Activated CD8-positive, alpha-beta T cell treated with anti-CD3 and anti-CD28 coated beads for 36 hours (primary cell): ENCODE measurements at regions not wholly inside any gene's neighbourhood (a gene's known extent, or its start where the extent isn't known, plus 50 kb on each side); places are given as distances from the start of the nearest gene placed in this dataset.

Experiments
- ATAC-seq: fragments of 200-7000 bp; cut with Tn5 transposase; one replicate; pipeline ENCODE4 v1.10.0; 2021; ENCODE audit warnings: mild to moderate bottlenecking, moderate library complexity
- CTCF ChIA-PET: fragments of 350-600 bp; sonication (Branson Sonifier 250); formaldehyde crosslinking; loops from one replicate; lab custom pipeline; 2021; ENCODE audit warnings: antibody characterized with exemption; lab: Charles Lee
- POLR2A ChIA-PET: fragments of 350-600 bp; sonication (Branson Sonifier 250); formaldehyde crosslinking; loops from one replicate; lab custom pipeline; 2021; ENCODE audit warnings: antibody characterized with exemption; lab: Charles Lee
- DNase-seq: peaks from one replicate; pipeline ENCODE4 v3.0.0-alpha.2; 2020
- H3K27ac Mint-ChIP-seq: one replicate; pipeline ENCODE4 v1.8.0; 2021; ENCODE audit warnings: mild to moderate bottlenecking, mixed read lengths
- H3K27me3 Mint-ChIP-seq: one replicate; pipeline ENCODE4 v1.8.0; 2021; ENCODE audit warnings: mixed read lengths
- H3K36me3 Mint-ChIP-seq: one replicate; pipeline ENCODE4 v1.8.0; 2021; ENCODE audit warnings: low read depth, mixed read lengths
- H3K4me1 Mint-ChIP-seq: one replicate; pipeline ENCODE4 v1.8.0; 2021; ENCODE audit warnings: low read depth, mixed read lengths
- H3K4me3 Mint-ChIP-seq: one replicate; pipeline ENCODE4 v1.8.0; 2021; ENCODE audit warnings: mild to moderate bottlenecking, moderate library complexity, mixed read lengths
- H3K9me3 Mint-ChIP-seq: one replicate; pipeline ENCODE4 v1.8.0; 2021; ENCODE audit warnings: mixed read lengths
- CTCF ChIP-seq: fragments of 200-600 bp; IDR thresholded peaks from one replicate; pipeline ENCODE4 v1.8.0; 2022; ENCODE audit warnings: antibody characterized with exemption, mild to moderate bottlenecking
- intact Hi-C: fragments of 100-400 bp; cut with micrococcal nuclease; formaldehyde crosslinking; loops from one replicate; pipeline ENCODE4 v1.10.0; 2022

- ChIA-PET CTCF (no interaction called here), POLR2A (no interaction called here)
- H3K36me3 Mint-ChIP-seq: no peaks in the 10 kb centered on the region
- DNase-seq: no peak
- no peak for TF ChIP-seq CTCF
- intact Hi-C loops: no loop called here
- no peaks in the 10 kb centered on the region for H3K9me3 Mint-ChIP-seq
- H3K27ac Mint-ChIP-seq: no peak overlapping the region
- no peak overlapping the region for H3K4me3 Mint-ChIP-seq
- no peak for ATAC-seq
- H3K4me1 Mint-ChIP-seq: peaks cover 20% of the 10 kb centered on the region
- H3K27me3 Mint-ChIP-seq: peaks cover 25% of the 10 kb centered on the region
Observed at GRCh38 chr3:72452745-72453144, 395.5 kb downstream of the SHQ1 start.

GRCh38 chr3:72451841-72452240 lies 396.4 kb downstream of the SHQ1 start:
- DNase-seq (no peak), ATAC-seq (no peak)
- H3K36me3 Mint-ChIP-seq: no peaks in the 10 kb centered on the region
- H3K27me3 Mint-ChIP-seq: peaks cover 25% of the 10 kb centered on the region
- no peak overlapping the region for H3K27ac Mint-ChIP-seq
- peaks cover 20% of the 10 kb centered on the region for H3K4me1 Mint-ChIP-seq
- H3K9me3 Mint-ChIP-seq: no peaks in the 10 kb centered on the region
- TF ChIP-seq CTCF: no peak
- ChIA-PET CTCF (interaction anchor here (0.8 kb wide), 1 partner anchor 11 kb away, joined by 3 read pairs; no protein-coding TSS in a partner anchor), POLR2A (no interaction called here)
- intact Hi-C loops: no loop called here
- no peak overlapping the region for H3K4me3 Mint-ChIP-seq

- ATAC-seq (no peak), DNase-seq (no peak)
- Mint-ChIP-seq H3K27me3 (peaks cover 25% of the 10 kb centered on the region), H3K4me3 (no peak overlapping the region), H3K27ac (no peak overlapping the region), H3K9me3 (no peaks in the 10 kb centered on the region), H3K4me1 (peaks cover 16% of the 10 kb centered on the region), H3K36me3 (peaks cover 15% of the 10 kb centered on the region)
- no peak for TF ChIP-seq CTCF
- CTCF ChIA-PET: no interaction called here
- POLR2A ChIA-PET: no interaction called here
- intact Hi-C loops: loop anchor here (5.0 kb wide), 1 partner anchor 33 kb away; no protein-coding TSS in a partner anchor
Observed at GRCh38 chr3:72449551-72449950, 398.7 kb downstream of the SHQ1 start.

GRCh38 chr3:72448858-72449257 lies 399.4 kb downstream of the SHQ1 start:
- Mint-ChIP-seq H3K9me3 (no peaks in the 10 kb centered on the region), H3K4me1 (peaks cover 22% of the 10 kb centered on the region), H3K36me3 (peaks cover 22% of the 10 kb centered on the region), H3K4me3 (no peak overlapping the region), H3K27ac (no peak overlapping the region), H3K27me3 (peaks cover 23% of the 10 kb centered on the region)
- POLR2A ChIA-PET: interaction anchor here (2.4 kb wide), 1 partner anchor 22 kb away, joined by 8 read pairs; no protein-coding TSS in a partner anchor
- TF ChIP-seq CTCF: no peak
- ATAC-seq (no peak), DNase-seq (no peak)
- CTCF ChIA-PET: interaction anchor here (2.0 kb wide), 1 partner anchor 8 kb away, joined by 8 read pairs; no protein-coding TSS in a partner anchor
- intact Hi-C loops: loop anchor here (5.0 kb wide), 1 partner anchor 33 kb away; no protein-coding TSS in a partner anchor

GRCh38 chr3:72448375-72448823 lies 399.8 kb downstream of the SHQ1 start:
- H3K4me1 Mint-ChIP-seq: peaks cover 27% of the 10 kb centered on the region
- TF ChIP-seq CTCF: no peak
- DNase-seq: no peak
- ATAC-seq: no peak
- POLR2A ChIA-PET: interaction anchor here (1.1 to 2.4 kb wide), 3 partner anchors 17 to 21 kb away, joined by 3 to 8 read pairs (median 3); no protein-coding TSS in a partner anchor
- H3K4me3 Mint-ChIP-seq: no peak overlapping the region
- CTCF ChIA-PET: interaction anchor here (1.2 to 2.0 kb wide), 2 partner anchors 9 to 218 kb away, joined by 4 to 8 read pairs; no protein-coding TSS in a partner anchor
- H3K9me3 Mint-ChIP-seq: no peaks in the 10 kb centered on the region
- no peak overlapping the region for H3K27ac Mint-ChIP-seq
- peaks cover 27% of the 10 kb centered on the region for H3K36me3 Mint-ChIP-seq
- intact Hi-C loops: loop anchor here (5.0 kb wide), 1 partner anchor 34 kb away; no protein-coding TSS in a partner anchor
- H3K27me3 Mint-ChIP-seq: peaks cover 20% of the 10 kb centered on the region
